AG10803 (cell line): ENCODE measurements at regions not wholly inside any gene's neighbourhood (a gene's known extent, or its start where the extent isn't known, plus 50 kb on each side); places are given as distances from the start of the nearest gene placed in this dataset.

ENCODE experiments used
- DNase-seq: peaks from one replicate; pipeline ENCODE4 v3.0.0; 2010; ENCODE audit warnings: low read depth
- H3K4me3 ChIP-seq: 2 replicates; pipeline ENCODE4 v1.5.1; 2011; ENCODE audit warnings: mild to moderate bottlenecking, low read length, control low read depth
- TF ChIP-seq, protein P1 (sequence below): conservative IDR thresholded peaks from 2 replicates; pipeline ENCODE4 v1.5.1; 2011; ENCODE audit warnings: mild to moderate bottlenecking, low read length, control low read depth, inconsistent platforms

DNA sequence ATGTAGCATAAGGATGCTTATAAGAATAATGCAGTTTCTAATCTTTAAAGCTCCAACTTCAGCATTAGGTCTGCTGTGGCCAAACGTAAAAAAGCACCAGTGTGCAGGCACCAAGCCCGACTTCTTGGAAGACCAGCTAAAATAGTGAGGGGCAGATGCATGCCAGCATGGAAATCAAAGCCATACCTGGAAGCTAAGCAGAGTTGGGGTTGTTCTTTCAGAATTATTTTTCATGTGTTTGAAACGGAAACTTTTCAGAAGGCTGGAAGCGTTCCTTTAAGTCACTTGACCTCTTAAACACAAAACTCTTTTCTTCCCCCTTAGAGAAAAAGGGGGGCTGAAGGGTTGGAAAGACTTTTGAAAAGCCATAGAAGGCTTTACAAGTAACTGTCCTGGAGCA lies 329.2 kb upstream of the C1orf87 start:
- no peak for DNase-seq
- no peak overlapping the region for H3K4me3 ChIP-seq
- TF ChIP-seq, protein P1, sequence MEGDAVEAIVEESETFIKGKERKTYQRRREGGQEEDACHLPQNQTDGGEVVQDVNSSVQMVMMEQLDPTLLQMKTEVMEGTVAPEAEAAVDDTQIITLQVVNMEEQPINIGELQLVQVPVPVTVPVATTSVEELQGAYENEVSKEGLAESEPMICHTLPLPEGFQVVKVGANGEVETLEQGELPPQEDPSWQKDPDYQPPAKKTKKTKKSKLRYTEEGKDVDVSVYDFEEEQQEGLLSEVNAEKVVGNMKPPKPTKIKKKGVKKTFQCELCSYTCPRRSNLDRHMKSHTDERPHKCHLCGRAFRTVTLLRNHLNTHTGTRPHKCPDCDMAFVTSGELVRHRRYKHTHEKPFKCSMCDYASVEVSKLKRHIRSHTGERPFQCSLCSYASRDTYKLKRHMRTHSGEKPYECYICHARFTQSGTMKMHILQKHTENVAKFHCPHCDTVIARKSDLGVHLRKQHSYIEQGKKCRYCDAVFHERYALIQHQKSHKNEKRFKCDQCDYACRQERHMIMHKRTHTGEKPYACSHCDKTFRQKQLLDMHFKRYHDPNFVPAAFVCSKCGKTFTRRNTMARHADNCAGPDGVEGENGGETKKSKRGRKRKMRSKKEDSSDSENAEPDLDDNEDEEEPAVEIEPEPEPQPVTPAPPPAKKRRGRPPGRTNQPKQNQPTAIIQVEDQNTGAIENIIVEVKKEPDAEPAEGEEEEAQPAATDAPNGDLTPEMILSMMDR = no peak

DNA sequence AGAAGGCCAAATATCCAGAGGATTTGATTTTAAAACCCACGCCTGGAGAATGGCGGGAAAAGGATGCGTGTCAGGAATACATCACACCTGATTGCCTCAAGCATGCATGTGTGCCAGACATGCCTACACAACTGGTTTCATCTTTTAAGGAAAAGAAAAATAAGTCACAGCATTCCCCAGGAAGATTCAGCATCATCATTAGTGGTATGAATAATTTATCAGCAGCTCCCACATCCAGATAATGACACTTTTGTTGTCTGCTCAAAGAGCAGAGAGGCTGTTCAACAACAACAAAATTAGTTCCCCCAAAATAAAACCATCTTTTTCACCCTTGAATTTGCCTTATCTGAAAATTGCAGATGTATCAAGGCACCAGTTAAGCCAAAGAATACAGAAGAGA lies 328.6 kb upstream of the C1orf87 start:
- TF ChIP-seq, protein P1 = no peak
- no peak overlapping the region for H3K4me3 ChIP-seq
- no peak for DNase-seq

DNA sequence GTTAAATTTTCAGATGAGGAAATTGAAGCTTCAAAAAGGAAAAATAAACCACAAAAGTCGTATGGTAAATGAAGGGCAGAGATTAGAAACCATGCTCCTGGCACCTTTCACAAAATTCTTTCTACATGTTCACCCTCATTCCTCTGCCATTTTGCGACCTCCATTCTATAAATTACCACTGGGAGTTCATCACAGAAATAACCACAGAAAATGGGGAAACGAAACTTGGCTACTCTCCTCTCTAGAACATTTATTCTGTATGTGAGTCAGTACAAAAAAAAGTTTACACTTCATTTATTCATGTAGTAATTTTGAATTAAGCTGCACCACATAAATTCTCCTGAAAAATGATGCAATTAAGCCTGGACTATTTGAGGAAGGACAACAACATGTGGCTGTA lies 320.9 kb upstream of the C1orf87 start:
- peak; percentile 33 for DNase-seq

DNA sequence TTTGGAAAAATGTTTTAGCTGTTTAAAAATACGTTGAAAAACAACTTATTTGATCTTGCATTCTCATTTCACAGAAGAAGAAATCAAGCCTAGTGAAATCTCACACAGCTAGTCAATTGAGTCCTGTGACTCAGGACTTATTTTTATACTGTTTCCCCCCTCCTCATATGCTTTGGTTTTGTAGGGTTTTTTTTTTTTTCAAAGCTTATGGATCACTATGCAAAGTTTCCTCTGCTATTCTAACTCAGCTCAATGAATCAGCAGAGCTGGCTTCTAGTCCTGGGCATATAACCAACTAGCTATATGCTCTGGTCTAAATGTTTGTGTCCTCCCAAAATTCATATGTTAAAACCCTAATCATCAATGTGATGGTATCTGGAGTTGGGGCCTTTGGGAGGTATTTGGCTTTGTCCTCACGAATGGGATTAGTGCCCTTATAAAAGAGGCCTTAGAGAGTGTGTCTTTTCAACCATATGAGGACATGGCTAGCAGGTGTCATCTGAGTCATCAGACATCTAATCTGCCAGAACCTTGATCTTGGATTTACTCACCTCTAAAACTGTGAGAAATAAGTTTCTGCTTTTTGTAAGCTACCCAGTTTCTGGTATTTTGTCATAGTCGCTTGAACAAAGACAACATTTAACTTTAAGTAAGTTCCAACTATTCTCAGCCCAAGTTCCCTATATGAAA lies 317.2 kb upstream of the C1orf87 start:
- DNase-seq = no peak
- no peak overlapping the region for H3K4me3 ChIP-seq
- TF ChIP-seq, protein P1 = no peak

More for the DNA sequence above, 320.9 kb upstream of the C1orf87 start:
- no peak overlapping the region for H3K4me3 ChIP-seq
- TF ChIP-seq, protein P1 = no peak

DNA sequence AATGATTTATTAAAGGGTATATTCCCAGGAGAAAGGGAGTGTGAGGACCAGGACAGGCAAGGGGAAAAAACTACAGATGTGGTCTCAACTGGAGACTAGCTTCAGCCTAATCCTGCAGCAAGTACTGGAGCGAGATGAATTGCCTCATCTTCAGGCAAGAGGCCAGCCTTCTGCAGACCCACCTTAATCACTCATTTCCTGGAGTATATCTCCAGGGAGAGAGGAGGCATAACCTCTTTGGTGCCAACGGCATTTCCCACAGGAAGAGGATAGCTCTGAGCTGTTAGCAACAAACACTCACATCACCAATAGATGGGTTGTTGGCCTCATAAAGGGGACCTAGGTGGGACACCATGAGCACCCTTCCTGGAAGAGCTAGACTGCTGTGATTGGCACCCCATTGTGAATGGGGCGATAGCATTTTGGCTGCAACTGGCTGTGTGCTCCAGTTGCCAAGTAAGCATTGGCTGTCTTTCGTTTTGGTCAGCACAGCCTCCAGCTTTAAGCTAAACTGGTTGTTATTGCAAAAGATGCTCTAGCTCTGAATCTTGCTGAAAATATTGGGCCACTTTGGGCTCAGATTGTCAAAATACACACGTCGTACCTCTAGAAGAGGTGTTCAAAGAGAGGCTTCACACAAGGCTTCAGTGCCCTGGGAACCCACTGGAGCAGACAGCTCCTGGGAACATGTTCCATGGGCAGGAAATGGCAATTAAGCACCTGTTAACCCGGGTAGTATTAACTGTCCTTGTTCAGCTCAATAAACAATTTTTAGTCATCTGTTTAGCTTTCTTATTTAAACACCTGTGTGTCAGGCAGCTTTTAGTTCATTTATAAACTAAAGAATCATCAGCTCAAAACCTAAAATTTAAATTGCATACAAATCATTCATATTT lies 314.8 kb upstream of the C1orf87 start:
- TF ChIP-seq, protein P1 = no peak
- DNase-seq = no peak
- no peak overlapping the region for H3K4me3 ChIP-seq

DNA sequence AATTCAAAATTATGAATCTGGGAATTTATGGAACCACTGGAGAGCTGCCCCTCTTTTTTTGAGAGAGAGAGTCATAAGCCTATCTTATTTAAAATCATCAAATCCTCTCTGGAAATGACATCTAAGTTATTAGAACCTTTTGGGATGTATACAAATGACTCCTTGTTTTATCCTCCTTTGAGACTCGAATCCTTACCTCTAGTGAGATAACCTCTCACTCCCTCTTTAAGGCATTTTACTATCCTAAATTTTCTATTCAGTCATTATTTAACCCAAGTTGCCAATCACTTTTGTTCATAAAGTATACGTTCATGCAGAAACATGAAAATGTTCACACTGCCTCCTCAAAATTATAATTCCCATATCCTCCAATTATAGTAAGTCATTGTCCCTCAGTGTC lies 313.6 kb upstream of the C1orf87 start:
- TF ChIP-seq, protein P1 = no peak
- DNase-seq = no peak
- H3K4me3 ChIP-seq = no peak overlapping the region
